ENCODE measurements at regions not wholly inside any gene's neighbourhood (a gene's known extent, or its start where the extent isn't known, plus 50 kb on each side); places are given as distances from the start of the nearest gene placed in this dataset.

- Histone ChIP-seq H3K79me2 (ENCODE audit: insufficient read depth, low read length) (no peaks in the 10 kb centered on the region), H3K4me1 (ENCODE audit: insufficient read depth, low read length) (no peaks in the 10 kb centered on the region), H3K36me3 (replicated peaks in 1 of 2; ENCODE audit: control insufficient read depth in 1 of 2, insufficient read depth in 2 of 2, low read length in 2 of 2) (no peaks in the 10 kb centered on the region), H2AFZ (ENCODE audit: low read length) (no peak overlapping the region), H3K9me3 (ENCODE audit: low read length) (no peaks in the 10 kb centered on the region), H3K27me3 (ENCODE audit: control insufficient read depth in 1 of 2, insufficient read depth in 2 of 2, low read length in 2 of 2) (no peaks in the 10 kb centered on the region; a peak in 1 of 5 replicates), H3K9ac (ENCODE audit: insufficient read depth, low read depth, low read length) (no peak overlapping the region), H4K20me1 (ENCODE audit: insufficient read depth, low read length) (no peaks in the 10 kb centered on the region), H3K4me2 (ENCODE audit: low read depth, low read length) (no peak overlapping the region), H3K27ac (ENCODE audit: extremely low read length, insufficient read depth, low read length) (no peak overlapping the region), H3K4me3 (replicated peaks in 1 of 3; ENCODE audit: insufficient read depth in 1 of 3, low read depth in 2 of 3, low read length in 3 of 3) (no peak overlapping the region)
- ATAC-seq (peak; percentile 43; the same call in 1 of the 3 replicates), FAIRE-seq (no peak), DNase-seq (ENCODE audit: low spot score) (peak; percentile 5)
- BruUV-seq (replicated peaks): no TSS peak
- CTCF ChIA-PET (ENCODE audit: low intra/inter-chr PET ratio, low total read pairs): no interaction called here
- WGBS (ENCODE audit: low lambda C conversion rate): 8% methylated on average over 3 of the region's 3 CpGs
- in situ Hi-C loops (cut with HindIII; ENCODE audit: extremely low pct_ligation_motif_present, low pct_unique_long_range_greater_than_20kb) (no loop called here), intact Hi-C loops (cut with micrococcal nuclease; ENCODE audit: unreplicated experiment) (no loop called here)
- TF ChIP-seq MLXIP (CRISPR knock-in tag; IDR thresholded peaks at IDR 0.05; ENCODE audit: borderline replicate concordance): no peak
- no peak for TF ChIP-seq NCOA1 (CRISPR knock-in tag; IDR thresholded peaks at IDR 0.05)
- peak; percentile 14; the same call in 1 of the 2 replicates for TF ChIP-seq CEBPB (IDR thresholded peaks at IDR 0.05; ENCODE audit: borderline replicate concordance, low read depth, low read length)
- POLR2A ChIA-PET: no interaction called here
Observed at GRCh38 chr4:66736606-66737005, 808.7 kb downstream of the CENPC start.

- no peak overlapping the region for H3K4me3 ChIP-seq (replicated peaks in 1 of 3; ENCODE audit: insufficient read depth in 1 of 3, low read depth in 2 of 3, low read length in 3 of 3)
- FAIRE-seq: no peak
- DNase-seq (ENCODE audit: low spot score): no peak
- in situ Hi-C loops (cut with HindIII; ENCODE audit: extremely low pct_ligation_motif_present, low pct_unique_long_range_greater_than_20kb): no loop called here
- ATAC-seq: no peak
- no peaks in the 10 kb centered on the region for H4K20me1 ChIP-seq (ENCODE audit: insufficient read depth, low read length)
- ChIA-PET CTCF (ENCODE audit: low intra/inter-chr PET ratio, low total read pairs) (no interaction called here), POLR2A (no interaction called here)
- H3K4me2 ChIP-seq (ENCODE audit: low read depth, low read length): no peak overlapping the region
- H3K27me3 ChIP-seq (ENCODE audit: control insufficient read depth in 1 of 2, insufficient read depth in 2 of 2, low read length in 2 of 2): no peaks in the 10 kb centered on the region; a peak in 1 of 5 replicates
- WGBS (ENCODE audit: low lambda C conversion rate): 3% methylated on average over 2 of the region's 2 CpGs
- no peak overlapping the region for H3K27ac ChIP-seq (ENCODE audit: extremely low read length, insufficient read depth, low read length)
- H3K79me2 ChIP-seq (ENCODE audit: insufficient read depth, low read length): no peaks in the 10 kb centered on the region
- H3K9me3 ChIP-seq (ENCODE audit: low read length): no peaks in the 10 kb centered on the region
- no peak overlapping the region for H2AFZ ChIP-seq (ENCODE audit: low read length)
- intact Hi-C loops (cut with micrococcal nuclease; ENCODE audit: unreplicated experiment): no loop called here
- H3K4me1 ChIP-seq (ENCODE audit: insufficient read depth, low read length): no peaks in the 10 kb centered on the region
- no TSS peak for BruUV-seq (replicated peaks)
- H3K36me3 ChIP-seq (replicated peaks in 1 of 2; ENCODE audit: control insufficient read depth in 1 of 2, insufficient read depth in 2 of 2, low read length in 2 of 2): no peaks in the 10 kb centered on the region
- H3K9ac ChIP-seq (ENCODE audit: insufficient read depth, low read depth, low read length): no peak overlapping the region
- no peak for TF ChIP-seq TMF1 (CRISPR knock-in tag; IDR thresholded peaks at IDR 0.05; ENCODE audit: low read depth)
- TF ChIP-seq ZNF337 (CRISPR knock-in tag; IDR thresholded peaks at IDR 0.05; ENCODE audit: borderline replicate concordance, low read depth): no peak
- TF ChIP-seq ZNF235 (CRISPR knock-in tag; IDR thresholded peaks at IDR 0.05; ENCODE audit: borderline replicate concordance): no peak
- TF ChIP-seq ZNF646 (CRISPR knock-in tag; IDR thresholded peaks at IDR 0.05): no peak
Observed at GRCh38 chr4:66728280-66728679, 817.0 kb downstream of the CENPC start.

Measured in HepG2 (cell line).